Glomerular visceral epithelial cell (primary cell): ENCODE measurements at regions not wholly inside any gene's neighbourhood (a gene's known extent, or its start where the extent isn't known, plus 50 kb on each side); places are given as distances from the start of the nearest gene placed in this dataset.
"Not testable (repeated sequence)": the region's sequence is repeated elsewhere in the genome, so short reads cannot be mapped to it uniquely, and the experiment has no call there.

Experiments used
- DNase-seq: peaks from one replicate; pipeline ENCODE4 v3.0.0-alpha.2; 2016; ENCODE audit errors: extremely low spot score

DNA sequence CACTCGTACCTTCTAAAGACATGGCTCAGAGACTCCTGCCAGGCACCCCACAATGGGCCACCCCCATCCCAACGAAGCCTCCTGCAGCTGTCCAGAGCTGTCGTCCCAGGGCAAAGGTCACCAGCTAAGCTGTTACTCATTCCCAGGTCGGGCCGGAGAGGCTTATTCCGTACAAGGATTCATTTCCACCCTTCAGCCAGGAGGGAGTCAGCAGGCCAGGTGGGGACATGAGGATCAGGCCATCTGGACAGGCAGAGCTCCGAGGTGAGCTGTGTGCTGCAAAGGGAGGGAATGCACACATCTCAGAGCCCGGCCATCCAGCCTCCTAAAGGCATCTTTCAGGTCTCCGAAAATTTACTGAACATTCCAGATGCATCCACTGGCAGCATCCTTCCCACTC lies 63.9 kb upstream of the NANOS1 start:
- DNase-seq, result no peak

DNA sequence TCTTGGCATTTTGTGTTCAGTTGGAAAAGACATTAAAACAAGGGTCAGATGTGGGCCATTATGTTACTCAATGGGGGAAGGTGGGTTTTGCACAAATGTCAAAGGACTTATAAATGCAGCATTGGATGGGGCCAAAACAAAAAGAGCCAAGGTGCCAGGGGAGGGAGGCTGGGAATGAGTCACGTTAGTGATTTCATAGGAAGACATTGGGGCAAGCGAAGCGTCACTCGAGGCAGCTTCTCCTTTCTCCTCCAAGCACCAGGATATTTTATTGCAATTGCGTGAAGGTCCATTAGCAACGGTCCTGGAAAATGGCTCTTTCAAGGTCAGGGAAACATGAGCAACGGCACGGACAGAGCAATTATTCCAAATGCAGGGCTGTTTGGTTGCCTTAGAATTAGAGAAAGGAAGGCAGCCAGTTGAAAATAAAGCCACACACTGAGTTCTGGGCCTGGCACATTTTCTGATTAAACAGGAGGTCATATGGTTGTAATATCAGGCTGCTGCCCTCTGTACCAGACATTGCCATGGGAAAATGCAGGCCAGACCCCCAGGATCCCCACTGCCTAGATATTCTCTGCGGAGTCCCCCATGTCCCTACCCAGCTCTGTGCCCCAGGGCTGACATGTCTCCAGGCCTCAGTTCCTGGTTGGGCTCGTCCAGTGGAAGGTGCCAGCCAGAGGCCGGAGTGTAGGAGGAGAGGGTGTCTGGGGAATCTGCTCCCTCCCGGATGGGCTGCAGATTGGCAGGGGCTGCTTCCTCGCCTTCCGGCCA lies 63.3 kb upstream of the NANOS1 start:
- DNase-seq, result no peak

DNA sequence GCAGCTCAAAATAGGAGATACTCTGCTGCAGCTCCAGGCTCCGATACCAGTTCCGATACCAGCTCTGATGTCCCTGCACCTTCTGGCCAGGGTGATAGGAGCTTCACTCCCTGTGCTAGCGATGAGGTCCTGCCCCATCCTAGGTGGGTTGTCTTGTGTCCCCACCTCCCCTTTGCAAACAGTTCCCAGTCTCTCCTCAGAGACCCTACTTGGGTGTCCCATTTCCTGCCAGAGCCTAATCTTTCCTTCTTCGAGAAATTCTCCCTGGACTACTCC lies 62.7 kb upstream of the NANOS1 start:
- no peak for DNase-seq

DNA sequence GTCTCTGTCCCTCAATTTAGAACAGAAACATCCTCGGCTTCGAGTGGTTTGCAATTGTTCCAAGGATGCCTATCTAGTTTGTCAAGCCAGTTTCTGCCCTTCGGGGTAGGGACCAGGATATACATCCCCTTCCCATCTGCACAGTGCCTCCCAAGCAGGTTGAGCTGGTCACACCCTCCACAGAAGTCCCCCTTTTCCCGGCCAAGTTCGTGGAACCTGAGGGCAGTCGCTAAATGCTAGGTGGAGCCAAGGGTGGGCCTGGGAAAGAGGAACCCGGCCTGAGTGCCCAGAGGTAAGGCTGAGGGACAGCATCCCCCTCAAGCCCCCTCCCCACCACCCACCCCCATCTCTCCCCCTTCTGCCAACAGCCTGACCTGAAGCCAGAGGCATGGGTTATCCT lies 62.4 kb upstream of the NANOS1 start:
- DNase-seq, result no peak

DNA sequence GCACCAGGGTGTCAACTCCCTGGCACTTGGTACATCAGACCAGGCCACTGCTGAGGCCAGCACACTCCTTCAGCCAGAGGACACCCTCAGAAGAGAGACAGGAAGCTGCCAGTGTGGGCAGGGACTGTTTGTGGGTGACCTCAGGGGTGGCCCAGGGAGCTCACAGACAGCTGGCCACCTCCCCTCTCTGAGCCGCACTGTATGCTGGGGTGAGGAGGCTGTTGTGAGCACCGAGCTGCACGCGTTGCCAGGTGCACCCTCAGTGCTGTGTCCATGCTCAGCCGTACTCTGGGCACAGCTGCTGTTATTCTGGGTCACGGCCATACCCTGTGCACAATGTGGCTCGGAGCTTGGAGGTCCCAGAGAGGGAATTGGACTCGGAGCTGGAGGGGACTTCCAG lies 61.5 kb upstream of the NANOS1 start:
- DNase-seq, result no peak

DNA sequence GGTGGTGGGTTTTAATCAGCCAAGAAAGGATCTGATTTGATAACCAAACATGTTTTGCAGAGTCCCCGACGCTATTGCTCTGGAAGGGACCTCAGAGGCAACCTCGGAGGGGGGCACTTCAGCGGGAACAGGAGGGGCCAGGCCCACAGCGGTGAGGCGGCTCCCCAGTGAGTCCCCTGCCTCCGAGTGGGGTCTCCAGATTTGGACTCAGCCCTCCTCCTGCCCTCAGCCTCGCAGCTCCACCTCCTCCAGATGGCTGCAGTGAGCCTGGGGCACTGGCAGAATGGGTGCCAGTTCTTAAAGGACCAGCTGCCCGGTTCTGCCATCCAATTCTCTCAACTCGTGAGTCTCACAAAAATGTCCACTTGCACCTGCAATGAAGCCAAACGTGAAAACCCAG lies 61.0 kb upstream of the NANOS1 start:
- no peak for DNase-seq

DNA sequence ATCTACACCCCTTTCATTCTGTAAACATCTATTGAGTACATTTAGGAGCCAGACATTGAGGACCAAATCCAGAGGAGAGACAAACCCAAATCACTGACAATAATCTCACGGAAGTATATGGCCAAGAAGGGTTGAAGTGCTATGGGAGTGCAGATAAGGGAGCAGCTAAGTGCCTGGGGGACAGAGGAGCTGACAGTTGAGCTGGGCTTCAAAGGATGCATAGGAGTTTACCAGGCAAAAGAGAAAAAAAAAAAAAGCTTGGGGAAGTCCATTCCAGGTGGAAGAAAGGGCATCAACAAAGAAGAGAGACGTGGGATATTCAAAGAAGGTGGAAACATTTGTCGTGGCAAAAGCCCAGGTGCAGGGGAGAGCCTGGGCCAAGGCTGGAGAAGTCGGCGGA lies 60.5 kb upstream of the NANOS1 start:
- no peak for DNase-seq

DNA sequence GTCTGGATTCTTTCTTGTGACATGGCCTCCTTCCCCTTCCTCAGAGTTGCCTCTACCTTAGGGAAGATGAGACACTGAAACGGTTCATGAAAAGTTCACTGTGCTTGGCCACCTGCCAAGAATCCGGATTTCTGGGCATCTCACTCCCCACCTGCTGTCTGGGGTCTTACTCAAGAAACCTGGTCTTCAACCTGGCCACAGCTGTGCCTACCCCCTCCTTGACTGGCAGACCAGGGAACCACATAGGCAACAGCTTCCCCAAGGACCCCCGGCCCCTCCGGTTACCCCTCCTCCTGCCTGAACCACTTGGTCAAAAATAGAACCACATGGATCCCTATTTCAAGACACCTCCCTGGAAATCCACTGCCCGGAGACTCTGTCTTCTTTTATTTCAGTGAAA lies 58.7 kb upstream of the NANOS1 start:
- no peak for DNase-seq

DNA sequence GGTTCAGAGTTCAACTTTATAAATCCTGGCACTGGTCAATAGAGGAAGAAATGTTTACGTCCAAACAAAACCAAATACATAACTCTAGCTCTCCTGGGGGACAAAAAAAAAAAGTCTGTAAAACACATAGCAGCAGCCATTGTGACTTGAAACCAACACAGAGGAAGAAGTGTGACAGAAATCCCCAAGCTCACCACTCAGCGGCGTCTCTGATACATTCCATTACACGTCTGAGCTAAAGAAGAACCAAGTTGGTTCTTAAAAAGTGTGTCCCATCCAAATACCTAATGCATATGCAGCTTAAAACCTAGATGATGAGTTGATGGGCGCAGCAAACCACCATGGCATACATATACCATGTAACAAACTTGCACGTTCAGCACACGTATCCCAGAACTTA lies 58.3 kb upstream of the NANOS1 start:
- no peak for DNase-seq

DNA sequence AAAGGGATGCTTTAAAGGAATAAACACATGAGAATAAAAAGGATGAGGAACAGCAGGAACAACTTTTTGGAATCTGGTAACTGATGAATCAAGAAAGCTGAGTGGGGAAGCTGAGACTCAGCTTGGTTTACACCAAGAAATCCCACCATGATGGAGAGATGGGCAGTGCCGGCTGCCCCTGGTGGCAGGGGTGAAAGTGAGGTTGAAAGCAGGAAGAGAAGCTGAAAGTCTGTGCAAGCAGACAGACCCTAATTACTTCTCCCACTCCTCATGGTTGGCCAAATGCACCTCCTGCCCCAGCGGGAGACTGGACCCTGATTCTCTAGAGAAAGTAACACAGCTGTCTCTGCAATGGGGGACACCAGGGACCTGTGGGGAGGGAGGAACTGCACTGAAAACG lies 57.6 kb upstream of the NANOS1 start:
- no peak for DNase-seq

DNA sequence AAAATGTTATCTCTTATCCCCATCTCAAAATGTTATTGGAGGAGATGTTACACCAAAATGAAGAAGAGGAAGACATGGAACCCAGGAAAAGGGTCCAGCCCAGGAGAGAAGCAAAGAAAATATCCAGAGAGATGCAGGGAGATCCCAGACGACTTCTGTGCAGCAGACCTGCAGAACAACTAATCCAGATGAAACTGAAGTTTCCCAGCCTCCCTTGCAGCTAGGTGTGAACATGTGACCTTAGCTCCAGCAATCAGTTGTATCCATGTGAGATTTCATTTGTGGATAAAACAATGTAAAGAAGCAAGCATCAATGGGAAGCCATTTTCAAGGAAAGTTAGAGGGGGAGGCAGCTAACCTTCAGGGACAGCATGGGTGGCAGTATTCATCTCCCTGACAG lies 55.8 kb upstream of the NANOS1 start:
- no peak for DNase-seq

DNA sequence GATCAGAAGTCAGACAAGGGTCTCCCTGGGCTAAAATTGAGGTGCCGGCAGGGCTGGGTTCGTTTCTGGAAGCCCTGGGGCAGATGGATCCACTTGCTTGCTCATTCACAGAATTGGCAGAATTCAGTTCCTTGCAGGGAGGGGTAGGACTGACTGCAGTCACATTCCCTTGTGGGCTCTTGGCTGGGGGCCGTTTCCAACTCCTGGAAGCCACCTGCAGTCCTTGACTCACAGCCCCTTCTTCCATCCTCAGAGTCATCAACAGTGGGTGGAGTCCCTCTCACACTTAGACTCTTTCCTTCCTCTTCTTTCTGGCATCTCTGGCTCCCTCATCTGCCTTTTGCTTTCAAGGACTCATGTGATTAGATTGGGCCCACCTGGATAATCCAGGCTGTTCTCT lies 54.6 kb upstream of the NANOS1 start:
- DNase-seq, result no peak

DNA sequence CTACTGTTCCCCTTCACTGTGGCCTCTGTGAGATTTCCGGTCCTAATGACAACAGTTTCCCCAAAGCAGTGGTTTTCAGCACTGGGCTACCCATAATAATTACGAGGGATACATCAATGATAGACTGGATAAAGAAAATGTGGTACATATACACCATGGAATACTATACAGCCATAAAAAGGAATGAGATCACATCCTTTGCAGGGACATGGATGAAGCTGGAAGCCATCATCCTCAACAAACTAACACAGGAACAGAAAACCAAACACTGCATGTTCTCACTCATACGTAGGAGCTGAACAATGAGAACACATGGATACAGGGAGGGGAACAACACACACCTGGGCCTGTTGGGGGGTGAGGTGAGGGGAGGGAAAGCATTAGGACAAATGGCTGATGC lies 53.3 kb upstream of the NANOS1 start:
- not testable (repeated sequence) for DNase-seq

DNA sequence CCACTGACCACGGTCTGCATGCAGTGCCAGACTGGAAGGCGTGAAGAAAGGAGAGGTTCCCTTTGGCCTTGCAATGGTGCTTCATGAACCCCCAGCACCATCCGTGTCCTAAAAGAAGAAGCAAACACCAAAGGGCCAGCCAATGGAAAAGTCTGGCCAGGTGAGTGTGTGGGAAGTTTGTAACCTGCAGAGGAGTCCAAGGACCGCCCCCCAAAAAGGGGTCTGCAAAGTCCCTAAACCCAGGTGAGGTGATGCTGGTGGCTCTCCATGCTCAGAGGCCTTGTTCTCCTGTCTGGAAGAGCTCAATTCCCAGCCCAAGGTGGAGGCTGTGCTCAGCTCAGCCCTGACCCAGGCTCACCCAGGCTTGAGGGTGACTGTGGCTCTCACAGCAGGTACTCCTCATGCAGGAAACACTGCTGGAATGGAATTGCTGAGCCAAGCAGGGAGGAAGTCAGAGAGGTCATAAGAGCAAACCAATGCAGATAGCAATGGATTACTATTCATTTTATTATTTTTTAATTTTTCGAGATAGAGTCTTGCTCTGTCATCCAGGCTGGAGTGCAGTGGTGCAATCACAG lies 52.4 kb upstream of the NANOS1 start:
- no peak for DNase-seq

DNA sequence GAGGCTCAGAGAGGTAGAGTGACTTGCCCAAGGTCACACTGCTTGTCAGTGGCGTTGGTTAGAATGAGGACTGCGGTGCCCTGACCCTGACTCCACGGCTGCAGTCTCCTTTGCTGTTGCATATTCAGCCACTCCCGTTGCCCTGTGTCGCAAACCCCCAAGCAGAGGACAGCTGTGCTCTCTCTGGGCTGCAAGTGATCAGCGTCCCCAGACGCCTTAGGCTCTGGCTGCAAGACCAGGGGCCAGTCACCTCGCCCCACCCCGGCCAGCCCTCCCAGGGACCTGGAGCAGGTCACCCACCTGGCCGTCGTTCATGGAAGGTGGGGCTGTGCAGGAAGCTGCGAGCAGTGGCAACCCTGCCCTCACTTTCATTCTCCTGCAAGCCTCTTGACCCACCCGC lies 51.7 kb upstream of the NANOS1 start:
- DNase-seq, result no peak

DNA sequence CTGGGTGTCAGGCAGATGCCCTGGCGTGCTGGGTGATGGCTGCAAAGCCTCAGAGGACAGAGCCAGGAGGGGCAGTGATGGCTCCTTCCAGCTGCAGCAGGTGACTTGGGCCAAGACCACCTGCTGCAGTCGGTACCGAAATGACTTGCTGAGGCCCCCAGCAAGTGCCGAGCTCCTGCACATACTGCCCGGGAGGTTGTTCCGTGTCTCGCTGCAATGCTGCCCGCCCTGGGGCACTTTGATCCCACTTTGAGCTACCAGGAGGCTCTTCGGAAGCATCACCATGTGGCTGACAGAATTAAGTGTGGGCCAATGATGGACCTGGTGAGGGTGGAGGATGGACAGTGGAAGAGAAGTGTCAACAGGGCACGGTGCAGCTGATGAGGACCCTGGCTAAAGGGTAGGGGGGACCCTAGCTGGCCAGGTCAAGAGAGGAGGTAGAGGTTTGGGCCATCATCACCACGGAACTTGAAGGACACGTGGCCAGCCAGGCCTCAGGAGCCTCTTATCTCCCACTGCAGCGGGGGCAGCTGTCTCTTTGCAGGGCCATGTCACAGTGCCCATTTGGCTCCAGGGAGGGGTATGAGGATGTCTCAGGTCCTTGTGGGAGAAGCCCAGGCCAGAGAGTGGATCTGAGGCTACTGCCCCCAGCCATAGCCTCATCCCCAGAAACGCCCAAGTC lies 51.1 kb upstream of the NANOS1 start:
- DNase-seq, result no peak

DNA sequence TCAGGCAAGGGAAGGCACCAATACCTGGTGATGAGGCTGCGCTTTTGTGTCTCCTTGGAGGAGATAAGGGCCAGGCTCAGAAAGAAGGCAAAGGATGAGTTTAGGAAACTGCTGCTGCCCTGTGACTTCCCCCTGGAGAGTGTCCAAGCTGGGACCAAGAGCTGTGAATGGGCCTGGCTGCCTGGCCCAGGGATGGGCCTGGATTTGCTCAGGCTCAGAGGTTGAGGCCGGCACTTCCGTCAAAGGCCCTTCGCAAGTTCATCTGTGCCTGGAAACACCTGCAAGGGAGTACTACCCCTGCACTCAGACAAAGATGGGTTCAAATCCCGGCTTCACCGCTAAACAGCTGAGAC lies 50.5 kb upstream of the NANOS1 start:
- no peak for DNase-seq

DNA sequence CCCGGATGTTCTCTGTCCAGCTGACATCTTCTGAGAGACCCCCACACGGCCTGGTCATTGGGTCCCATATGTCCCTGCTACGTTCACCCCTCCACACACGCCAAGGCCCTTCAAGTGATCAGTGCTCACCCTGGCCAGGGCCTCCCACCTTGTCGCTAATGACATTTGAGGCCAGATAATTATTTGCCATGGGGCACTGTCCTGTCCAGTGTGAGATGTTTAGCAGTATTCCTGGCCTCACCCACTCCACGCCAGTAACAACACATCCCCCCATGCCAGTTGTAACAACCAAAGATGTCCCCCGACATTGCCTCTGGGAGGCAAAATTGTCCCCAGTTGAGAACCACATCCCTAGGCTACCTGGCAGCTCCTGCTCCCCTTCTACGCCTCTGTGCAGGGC lies 49.9 kb upstream of the NANOS1 start:
- DNase-seq, result no peak
